GM23338 (cell line): ENCODE measurements at regions not wholly inside any gene's neighbourhood (a gene's known extent, or its start where the extent isn't known, plus 50 kb on each side); places are given as distances from the start of the nearest gene placed in this dataset.
A peak's percentile ranks its signal among the peaks of the same experiment; 100 is the strongest.

Experiments
- ATAC-seq: fragments of 200-7000 bp; cut with Tn5 transposase; 3 replicates; pipeline ENCODE4 v1.9.1; 2020
- DNase-seq: peaks from one replicate; pipeline ENCODE4 v3.0.0-alpha.2; 2015; ENCODE audit warnings: low spot score
- H2AFZ ChIP-seq: fragments of 200-600 bp; sonication (generic); 2 replicates; pipeline ENCODE4 v1.8.0; 2016; ENCODE audit warnings: antibody characterized with exemption, mild to moderate bottlenecking, moderate library complexity
- H3F3A ChIP-seq: fragments of 200-600 bp; sonication (generic); replicated peaks from 2 replicates; pipeline ENCODE4 v1.8.0; 2017; ENCODE audit warnings: antibody characterized with exemption, mixed run types, low read depth
- H3K27ac ChIP-seq: fragments of 200-600 bp; sonication (generic); 2 replicates; pipeline ENCODE4 v1.6.1; 2016; ENCODE audit warnings: low read depth
- H3K27me3 ChIP-seq: fragments of 200-600 bp; sonication (generic); 2 replicates; pipeline ENCODE4 v1.8.0; 2016; ENCODE audit warnings: mild to moderate bottlenecking, mixed run types, moderate library complexity; ENCODE audit not compliant: insufficient read depth
- H3K36me3 ChIP-seq: fragments of 200-600 bp; sonication (generic); 2 replicates; pipeline ENCODE4 v1.8.0; 2016; ENCODE audit warnings: mild to moderate bottlenecking; ENCODE audit not compliant: insufficient read depth
- H3K4me1 ChIP-seq: fragments of 200-600 bp; sonication (generic); 2 replicates; pipeline ENCODE4 v1.8.0; 2016; ENCODE audit warnings: mild to moderate bottlenecking, moderate library complexity; ENCODE audit not compliant: insufficient read depth
- H3K4me2 ChIP-seq: fragments of 200-600 bp; sonication (generic); 2 replicates; pipeline ENCODE4 v1.7.1; 2017; ENCODE audit warnings: mixed run types
- H3K4me3 ChIP-seq: fragments of 200-600 bp; sonication (generic); 2 replicates; pipeline ENCODE4 v1.6.1; 2016; ENCODE audit warnings: mixed run types
- H3K79me2 ChIP-seq: fragments of 200-600 bp; sonication (generic); replicated peaks from 2 replicates; pipeline ENCODE4 v1.8.0; 2017; ENCODE audit warnings: mild to moderate bottlenecking; ENCODE audit not compliant: insufficient read depth
- H3K9me2 ChIP-seq: fragments of 200-600 bp; sonication (generic); 2 replicates; pipeline ENCODE4 v1.8.0; 2017; ENCODE audit not compliant: insufficient read depth
- H4K20me1 ChIP-seq: fragments of 200-600 bp; sonication (generic); replicated peaks from 2 replicates; pipeline ENCODE4 v1.8.0; 2017; ENCODE audit warnings: mild to moderate bottlenecking; ENCODE audit not compliant: insufficient read depth
- H3K27ac Mint-ChIP-seq: 2 replicates; pipeline ENCODE4 v1.8.0; 2020; ENCODE audit warnings: inconsistent platforms, mild to moderate bottlenecking, moderate library complexity, mixed read lengths
- H3K27me3 Mint-ChIP-seq: 3 replicates; pipeline ENCODE4 v1.8.0; 2022; ENCODE audit warnings: low read depth, mild to moderate bottlenecking, moderate library complexity, mixed read lengths, inconsistent platforms; ENCODE audit not compliant: insufficient read depth, poor library complexity
- H3K36me3 Mint-ChIP-seq: 3 replicates; pipeline ENCODE4 v1.8.0; 2021; ENCODE audit warnings: low read depth, mild to moderate bottlenecking, inconsistent platforms, moderate library complexity, mixed read lengths
- H3K4me1 Mint-ChIP-seq: 3 replicates; pipeline ENCODE4 v1.8.0; 2020; ENCODE audit warnings: mild to moderate bottlenecking, inconsistent platforms, mixed read lengths
- H3K4me3 Mint-ChIP-seq: 3 replicates; pipeline ENCODE4 v1.8.0; 2021; ENCODE audit warnings: moderate library complexity, mild to moderate bottlenecking, inconsistent platforms, mixed read lengths
- H3K9me3 Mint-ChIP-seq: 3 replicates; pipeline ENCODE4 v1.8.0; 2020; ENCODE audit warnings: moderate library complexity, mild to moderate bottlenecking, inconsistent platforms, mixed read lengths
- CREB1 ChIP-seq: fragments of 250-450 bp; sonication (Bioruptor Pico); IDR thresholded peaks from 2 replicates; pipeline ENCODE4 v1.5.0; 2020; ENCODE audit warnings: low read depth, mild to moderate bottlenecking, moderate library complexity
- EZH2 ChIP-seq: fragments of 200-600 bp; sonication (generic); IDR thresholded peaks from one replicate; pipeline ENCODE4 v1.8.0; 2017; ENCODE audit warnings: antibody characterized with exemption, mild to moderate bottlenecking, low read depth; ENCODE audit not compliant: unreplicated experiment
- EZH2phosphoT487 ChIP-seq: fragments of 200-600 bp; sonication (generic); IDR thresholded peaks from one replicate; pipeline ENCODE4 v1.8.1; 2018; ENCODE audit warnings: antibody characterized with exemption; ENCODE audit not compliant: unreplicated experiment
- JUNB ChIP-seq: IDR thresholded peaks from one replicate; pipeline ENCODE4 v1.6.1; 2016; ENCODE audit warnings: antibody characterized with exemption; ENCODE audit not compliant: unreplicated experiment
- NANOG ChIP-seq: IDR thresholded peaks from 2 replicates; pipeline ENCODE4 v1.6.1; 2016; ENCODE audit warnings: antibody characterized with exemption, borderline replicate concordance
- POLR2AphosphoS5 ChIP-seq: IDR thresholded peaks from 2 replicates; pipeline ENCODE4 v1.6.1; 2016; ENCODE audit warnings: antibody characterized with exemption, low read depth
- STAT1 ChIP-seq: IDR thresholded peaks from one replicate; pipeline ENCODE4 v1.6.1; 2016; ENCODE audit warnings: antibody characterized with exemption; ENCODE audit not compliant: unreplicated experiment
- ZNF114 ChIP-seq: fragments of 250-450 bp; sonication (Bioruptor Pico); IDR thresholded peaks from 2 replicates; pipeline ENCODE4 v1.5.0; 2020; ENCODE audit warnings: mild to moderate bottlenecking, moderate library complexity
- ZNF331 ChIP-seq: fragments of 250-450 bp; sonication (Bioruptor Pico); IDR thresholded peaks from 2 replicates; pipeline ENCODE4 v1.5.0; 2020; ENCODE audit warnings: low read depth, mild to moderate bottlenecking, moderate library complexity
- TF ChIP-seq, protein P1 (sequence below), 2 experiments: fragments of 200-600 bp in 1 of 2; sonication (generic) in 1 of 2; conservative IDR thresholded peaks; 2 replicates each; pipeline versions ENCODE4 v1.5.1 to v1.6.1; 2016 to 2017; ENCODE audit warnings: antibody characterized with exemption in 2 of 2, low read depth in 2 of 2, mild to moderate bottlenecking in 2 of 2, moderate library complexity in 1 of 2
- TF ChIP-seq, protein P2 (sequence below): IDR thresholded peaks from 2 replicates; pipeline ENCODE4 v1.6.1; 2016; ENCODE audit warnings: antibody characterized with exemption
- TF ChIP-seq, protein P3 (sequence below): IDR thresholded peaks from one replicate; pipeline ENCODE4 v1.6.1; 2018; ENCODE audit warnings: antibody characterized with exemption; ENCODE audit not compliant: unreplicated experiment
- TF ChIP-seq, protein P4 (sequence below): fragments of 250-450 bp; sonication (Bioruptor Pico); IDR thresholded peaks from 2 replicates; pipeline ENCODE4 v1.5.0; 2020; ENCODE audit warnings: mild to moderate bottlenecking, moderate library complexity

DNA sequence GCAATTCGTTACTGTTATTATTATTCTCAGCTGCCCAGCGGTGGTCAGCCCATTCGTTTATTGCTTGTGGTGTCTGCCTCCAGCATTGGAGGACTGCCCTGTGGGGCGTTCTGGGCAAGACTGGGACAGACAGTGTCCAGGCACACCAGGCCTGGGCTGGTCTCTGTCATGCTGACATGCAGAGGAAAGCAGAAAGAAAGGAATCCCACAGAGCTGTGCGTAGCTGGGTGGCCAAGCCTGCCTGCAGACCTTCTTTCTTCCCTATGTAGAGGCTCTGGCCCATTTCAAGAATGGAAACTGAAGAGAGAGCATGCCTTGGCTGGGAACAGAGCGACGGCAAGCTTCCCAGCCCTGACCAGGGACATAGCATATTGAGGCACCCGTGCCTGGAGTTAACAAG lies 525.3 kb upstream of the TBX3 start:
- H3K36me3 ChIP-seq: no peaks in the 10 kb centered on the region
- peak; percentile 24; the same call in 2 of the 3 replicates for ATAC-seq
- H3K27ac Mint-ChIP-seq: no peak overlapping the region
- no peaks in the 10 kb centered on the region for H4K20me1 ChIP-seq
- no peaks in the 10 kb centered on the region; the same call in none of the 3 replicates for H3K9me3 Mint-ChIP-seq
- no peaks in the 10 kb centered on the region for H3F3A ChIP-seq
- no peak overlapping the region for H3K4me3 Mint-ChIP-seq
- no peaks in the 10 kb centered on the region for H3K27me3 ChIP-seq
- H3K79me2 ChIP-seq: no peaks in the 10 kb centered on the region
- peaks cover 14% of the 10 kb centered on the region; the same call in 1 of the 2 replicates for H3K4me1 ChIP-seq
- peaks cover 4% of the 10 kb centered on the region for H3K27me3 Mint-ChIP-seq
- DNase-seq: no peak
- H3K4me3 ChIP-seq: no peak overlapping the region
- peaks cover 34% of the 10 kb centered on the region for H3K4me1 Mint-ChIP-seq
- H3K36me3 Mint-ChIP-seq: no peaks in the 10 kb centered on the region; the same call in 2 of the 3 replicates
- H3K9me2 ChIP-seq: no peaks in the 10 kb centered on the region
- 0 out of 2 replicates have a peak overlapping the region, but pooled peaks have one; percentile 32 for H3K4me2 ChIP-seq
- no peak overlapping the region for H3K27ac ChIP-seq
- peak overlapping the region; percentile 63 for H2AFZ ChIP-seq
- TF ChIP-seq, protein P1, sequence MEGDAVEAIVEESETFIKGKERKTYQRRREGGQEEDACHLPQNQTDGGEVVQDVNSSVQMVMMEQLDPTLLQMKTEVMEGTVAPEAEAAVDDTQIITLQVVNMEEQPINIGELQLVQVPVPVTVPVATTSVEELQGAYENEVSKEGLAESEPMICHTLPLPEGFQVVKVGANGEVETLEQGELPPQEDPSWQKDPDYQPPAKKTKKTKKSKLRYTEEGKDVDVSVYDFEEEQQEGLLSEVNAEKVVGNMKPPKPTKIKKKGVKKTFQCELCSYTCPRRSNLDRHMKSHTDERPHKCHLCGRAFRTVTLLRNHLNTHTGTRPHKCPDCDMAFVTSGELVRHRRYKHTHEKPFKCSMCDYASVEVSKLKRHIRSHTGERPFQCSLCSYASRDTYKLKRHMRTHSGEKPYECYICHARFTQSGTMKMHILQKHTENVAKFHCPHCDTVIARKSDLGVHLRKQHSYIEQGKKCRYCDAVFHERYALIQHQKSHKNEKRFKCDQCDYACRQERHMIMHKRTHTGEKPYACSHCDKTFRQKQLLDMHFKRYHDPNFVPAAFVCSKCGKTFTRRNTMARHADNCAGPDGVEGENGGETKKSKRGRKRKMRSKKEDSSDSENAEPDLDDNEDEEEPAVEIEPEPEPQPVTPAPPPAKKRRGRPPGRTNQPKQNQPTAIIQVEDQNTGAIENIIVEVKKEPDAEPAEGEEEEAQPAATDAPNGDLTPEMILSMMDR (conservative IDR thresholded peaks at IDR 0.05; ENCODE audit: low read depth in 2 of 2): no peak
- TF ChIP-seq POLR2AphosphoS5 (no peak), STAT1 (no peak), ZNF114 (CRISPR knock-in tag) (no peak), NANOG (no peak), CREB1 (CRISPR knock-in tag) (no peak), EZH2phosphoT487 (no peak), ZNF331 (CRISPR knock-in tag) (no peak), JUNB (no peak), EZH2 (no peak)
- TF ChIP-seq, protein P2, sequence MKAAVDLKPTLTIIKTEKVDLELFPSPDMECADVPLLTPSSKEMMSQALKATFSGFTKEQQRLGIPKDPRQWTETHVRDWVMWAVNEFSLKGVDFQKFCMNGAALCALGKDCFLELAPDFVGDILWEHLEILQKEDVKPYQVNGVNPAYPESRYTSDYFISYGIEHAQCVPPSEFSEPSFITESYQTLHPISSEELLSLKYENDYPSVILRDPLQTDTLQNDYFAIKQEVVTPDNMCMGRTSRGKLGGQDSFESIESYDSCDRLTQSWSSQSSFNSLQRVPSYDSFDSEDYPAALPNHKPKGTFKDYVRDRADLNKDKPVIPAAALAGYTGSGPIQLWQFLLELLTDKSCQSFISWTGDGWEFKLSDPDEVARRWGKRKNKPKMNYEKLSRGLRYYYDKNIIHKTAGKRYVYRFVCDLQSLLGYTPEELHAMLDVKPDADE: no peak
- TF ChIP-seq, protein P3, sequence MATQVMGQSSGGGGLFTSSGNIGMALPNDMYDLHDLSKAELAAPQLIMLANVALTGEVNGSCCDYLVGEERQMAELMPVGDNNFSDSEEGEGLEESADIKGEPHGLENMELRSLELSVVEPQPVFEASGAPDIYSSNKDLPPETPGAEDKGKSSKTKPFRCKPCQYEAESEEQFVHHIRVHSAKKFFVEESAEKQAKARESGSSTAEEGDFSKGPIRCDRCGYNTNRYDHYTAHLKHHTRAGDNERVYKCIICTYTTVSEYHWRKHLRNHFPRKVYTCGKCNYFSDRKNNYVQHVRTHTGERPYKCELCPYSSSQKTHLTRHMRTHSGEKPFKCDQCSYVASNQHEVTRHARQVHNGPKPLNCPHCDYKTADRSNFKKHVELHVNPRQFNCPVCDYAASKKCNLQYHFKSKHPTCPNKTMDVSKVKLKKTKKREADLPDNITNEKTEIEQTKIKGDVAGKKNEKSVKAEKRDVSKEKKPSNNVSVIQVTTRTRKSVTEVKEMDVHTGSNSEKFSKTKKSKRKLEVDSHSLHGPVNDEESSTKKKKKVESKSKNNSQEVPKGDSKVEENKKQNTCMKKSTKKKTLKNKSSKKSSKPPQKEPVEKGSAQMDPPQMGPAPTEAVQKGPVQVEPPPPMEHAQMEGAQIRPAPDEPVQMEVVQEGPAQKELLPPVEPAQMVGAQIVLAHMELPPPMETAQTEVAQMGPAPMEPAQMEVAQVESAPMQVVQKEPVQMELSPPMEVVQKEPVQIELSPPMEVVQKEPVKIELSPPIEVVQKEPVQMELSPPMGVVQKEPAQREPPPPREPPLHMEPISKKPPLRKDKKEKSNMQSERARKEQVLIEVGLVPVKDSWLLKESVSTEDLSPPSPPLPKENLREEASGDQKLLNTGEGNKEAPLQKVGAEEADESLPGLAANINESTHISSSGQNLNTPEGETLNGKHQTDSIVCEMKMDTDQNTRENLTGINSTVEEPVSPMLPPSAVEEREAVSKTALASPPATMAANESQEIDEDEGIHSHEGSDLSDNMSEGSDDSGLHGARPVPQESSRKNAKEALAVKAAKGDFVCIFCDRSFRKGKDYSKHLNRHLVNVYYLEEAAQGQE: no peak
- TF ChIP-seq, protein P4, sequence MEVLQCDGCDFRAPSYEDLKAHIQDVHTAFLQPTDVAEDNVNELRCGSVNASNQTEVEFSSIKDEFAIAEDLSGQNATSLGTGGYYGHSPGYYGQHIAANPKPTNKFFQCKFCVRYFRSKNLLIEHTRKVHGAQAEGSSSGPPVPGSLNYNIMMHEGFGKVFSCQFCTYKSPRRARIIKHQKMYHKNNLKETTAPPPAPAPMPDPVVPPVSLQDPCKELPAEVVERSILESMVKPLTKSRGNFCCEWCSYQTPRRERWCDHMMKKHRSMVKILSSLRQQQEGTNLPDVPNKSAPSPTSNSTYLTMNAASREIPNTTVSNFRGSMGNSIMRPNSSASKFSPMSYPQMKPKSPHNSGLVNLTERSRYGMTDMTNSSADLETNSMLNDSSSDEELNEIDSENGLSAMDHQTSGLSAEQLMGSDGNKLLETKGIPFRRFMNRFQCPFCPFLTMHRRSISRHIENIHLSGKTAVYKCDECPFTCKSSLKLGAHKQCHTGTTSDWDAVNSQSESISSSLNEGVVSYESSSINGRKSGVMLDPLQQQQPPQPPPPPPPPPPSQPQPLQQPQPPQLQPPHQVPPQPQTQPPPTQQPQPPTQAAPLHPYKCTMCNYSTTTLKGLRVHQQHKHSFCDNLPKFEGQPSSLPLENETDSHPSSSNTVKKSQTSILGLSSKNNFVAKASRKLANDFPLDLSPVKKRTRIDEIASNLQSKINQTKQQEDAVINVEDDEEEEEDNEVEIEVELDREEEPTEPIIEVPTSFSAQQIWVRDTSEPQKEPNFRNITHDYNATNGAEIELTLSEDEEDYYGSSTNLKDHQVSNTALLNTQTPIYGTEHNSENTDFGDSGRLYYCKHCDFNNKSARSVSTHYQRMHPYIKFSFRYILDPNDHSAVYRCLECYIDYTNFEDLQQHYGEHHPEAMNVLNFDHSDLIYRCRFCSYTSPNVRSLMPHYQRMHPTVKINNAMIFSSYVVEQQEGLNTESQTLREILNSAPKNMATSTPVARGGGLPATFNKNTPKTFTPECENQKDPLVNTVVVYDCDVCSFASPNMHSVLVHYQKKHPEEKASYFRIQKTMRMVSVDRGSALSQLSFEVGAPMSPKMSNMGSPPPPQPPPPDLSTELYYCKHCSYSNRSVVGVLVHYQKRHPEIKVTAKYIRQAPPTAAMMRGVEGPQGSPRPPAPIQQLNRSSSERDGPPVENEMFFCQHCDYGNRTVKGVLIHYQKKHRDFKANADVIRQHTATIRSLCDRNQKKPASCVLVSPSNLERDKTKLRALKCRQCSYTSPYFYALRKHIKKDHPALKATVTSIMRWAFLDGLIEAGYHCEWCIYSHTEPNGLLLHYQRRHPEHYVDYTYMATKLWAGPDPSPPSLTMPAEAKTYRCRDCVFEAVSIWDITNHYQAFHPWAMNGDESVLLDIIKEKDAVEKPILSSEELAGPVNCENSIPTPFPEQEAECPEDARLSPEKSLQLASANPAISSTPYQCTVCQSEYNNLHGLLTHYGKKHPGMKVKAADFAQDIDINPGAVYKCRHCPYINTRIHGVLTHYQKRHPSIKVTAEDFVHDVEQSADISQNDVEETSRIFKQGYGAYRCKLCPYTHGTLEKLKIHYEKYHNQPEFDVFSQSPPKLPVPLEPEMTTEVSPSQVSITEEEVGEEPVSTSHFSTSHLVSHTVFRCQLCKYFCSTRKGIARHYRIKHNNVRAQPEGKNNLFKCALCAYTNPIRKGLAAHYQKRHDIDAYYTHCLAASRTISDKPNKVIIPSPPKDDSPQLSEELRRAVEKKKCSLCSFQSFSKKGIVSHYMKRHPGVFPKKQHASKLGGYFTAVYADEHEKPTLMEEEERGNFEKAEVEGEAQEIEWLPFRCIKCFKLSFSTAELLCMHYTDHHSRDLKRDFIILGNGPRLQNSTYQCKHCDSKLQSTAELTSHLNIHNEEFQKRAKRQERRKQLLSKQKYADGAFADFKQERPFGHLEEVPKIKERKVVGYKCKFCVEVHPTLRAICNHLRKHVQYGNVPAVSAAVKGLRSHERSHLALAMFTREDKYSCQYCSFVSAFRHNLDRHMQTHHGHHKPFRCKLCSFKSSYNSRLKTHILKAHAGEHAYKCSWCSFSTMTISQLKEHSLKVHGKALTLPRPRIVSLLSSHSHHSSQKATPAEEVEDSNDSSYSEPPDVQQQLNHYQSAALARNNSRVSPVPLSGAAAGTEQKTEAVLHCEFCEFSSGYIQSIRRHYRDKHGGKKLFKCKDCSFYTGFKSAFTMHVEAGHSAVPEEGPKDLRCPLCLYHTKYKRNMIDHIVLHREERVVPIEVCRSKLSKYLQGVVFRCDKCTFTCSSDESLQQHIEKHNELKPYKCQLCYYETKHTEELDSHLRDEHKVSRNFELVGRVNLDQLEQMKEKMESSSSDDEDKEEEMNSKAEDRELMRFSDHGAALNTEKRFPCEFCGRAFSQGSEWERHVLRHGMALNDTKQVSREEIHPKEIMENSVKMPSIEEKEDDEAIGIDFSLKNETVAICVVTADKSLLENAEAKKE (CRISPR knock-in tag): no peak
